SU-DHL-6 (cell line): ENCODE measurements at regions not wholly inside any gene's neighbourhood (a gene's known extent, or its start where the extent isn't known, plus 50 kb on each side); places are given as distances from the start of the nearest gene placed in this dataset.

ENCODE experiments used
- EZH2phosphoT487 ChIP-seq: fragments of 200-600 bp; sonication (generic), shearing (Covaris generic); conservative IDR thresholded peaks from 2 replicates; pipeline ENCODE4 v1.6.1; 2018; ENCODE audit warnings: mild to moderate bottlenecking, antibody characterized with exemption, low read length, moderate library complexity, mixed read lengths
- TF ChIP-seq, protein P1 (sequence below): fragments of 200-600 bp; sonication (generic); IDR thresholded peaks from one replicate; pipeline ENCODE4 v1.5.1; 2017; ENCODE audit warnings: antibody characterized with exemption, mild to moderate bottlenecking, low read length, moderate library complexity; ENCODE audit not compliant: insufficient read depth, poor library complexity, severe bottlenecking

DNA sequence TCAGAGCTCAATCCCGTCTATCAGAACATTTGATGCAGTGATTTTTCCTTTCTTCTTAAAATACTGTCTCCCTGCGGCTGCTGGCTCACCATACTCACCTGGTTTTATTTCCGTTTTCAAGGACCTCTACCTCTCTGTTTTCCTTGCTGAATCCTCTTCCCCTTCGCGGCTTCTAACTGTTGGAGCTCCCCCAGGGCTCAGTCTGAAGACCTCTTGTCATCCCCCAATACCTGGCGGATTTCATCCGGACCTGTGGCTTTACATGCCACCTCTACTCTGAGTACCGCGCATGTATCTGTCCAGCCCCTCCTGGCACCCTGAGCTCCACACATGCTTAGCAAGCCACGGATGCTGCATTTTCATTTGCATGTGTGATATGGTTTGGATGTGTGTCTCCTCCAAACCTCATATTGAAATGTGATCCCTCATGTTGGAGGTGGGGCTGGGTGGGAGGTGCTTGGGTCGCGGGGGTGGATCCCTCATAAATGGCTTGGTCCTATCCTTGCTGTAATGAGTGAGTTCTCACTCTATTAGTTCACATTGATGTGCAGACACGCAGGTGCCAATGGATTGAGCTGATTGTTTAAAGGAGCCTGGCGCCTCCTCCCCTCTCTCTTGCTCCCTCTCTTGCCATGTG is 106.2 kb upstream of the LSM14A start:
- TF ChIP-seq, protein P1, sequence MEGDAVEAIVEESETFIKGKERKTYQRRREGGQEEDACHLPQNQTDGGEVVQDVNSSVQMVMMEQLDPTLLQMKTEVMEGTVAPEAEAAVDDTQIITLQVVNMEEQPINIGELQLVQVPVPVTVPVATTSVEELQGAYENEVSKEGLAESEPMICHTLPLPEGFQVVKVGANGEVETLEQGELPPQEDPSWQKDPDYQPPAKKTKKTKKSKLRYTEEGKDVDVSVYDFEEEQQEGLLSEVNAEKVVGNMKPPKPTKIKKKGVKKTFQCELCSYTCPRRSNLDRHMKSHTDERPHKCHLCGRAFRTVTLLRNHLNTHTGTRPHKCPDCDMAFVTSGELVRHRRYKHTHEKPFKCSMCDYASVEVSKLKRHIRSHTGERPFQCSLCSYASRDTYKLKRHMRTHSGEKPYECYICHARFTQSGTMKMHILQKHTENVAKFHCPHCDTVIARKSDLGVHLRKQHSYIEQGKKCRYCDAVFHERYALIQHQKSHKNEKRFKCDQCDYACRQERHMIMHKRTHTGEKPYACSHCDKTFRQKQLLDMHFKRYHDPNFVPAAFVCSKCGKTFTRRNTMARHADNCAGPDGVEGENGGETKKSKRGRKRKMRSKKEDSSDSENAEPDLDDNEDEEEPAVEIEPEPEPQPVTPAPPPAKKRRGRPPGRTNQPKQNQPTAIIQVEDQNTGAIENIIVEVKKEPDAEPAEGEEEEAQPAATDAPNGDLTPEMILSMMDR = no peak
- TF ChIP-seq EZH2phosphoT487 = no peak
